ENCODE measurements at regions not wholly inside any gene's neighbourhood (a gene's known extent, or its start where the extent isn't known, plus 50 kb on each side); places are given as distances from the start of the nearest gene placed in this dataset.

GRCh38 chr14:82362452-82362851, 828.8 kb upstream of the SEL1L start:
- TF ChIP-seq CTCF (IDR thresholded peaks at IDR 0.05; ENCODE audit: control insufficient read depth, extremely low read depth, insufficient read depth), result no peak
- H3K4me3 ChIP-seq (ENCODE audit: low read depth, low read length), result no peak overlapping the region
- no peak for DNase-seq (ENCODE audit: low read depth)

GRCh38 chr14:82365471-82365870, 831.8 kb upstream of the SEL1L start:
- no peak for TF ChIP-seq CTCF (IDR thresholded peaks at IDR 0.05; ENCODE audit: control insufficient read depth, extremely low read depth, insufficient read depth)
- no peak overlapping the region for H3K4me3 ChIP-seq (ENCODE audit: low read depth, low read length)
- no peak for DNase-seq (ENCODE audit: low read depth)

GRCh38 chr14:82366803-82367202, 833.1 kb upstream of the SEL1L start:
- peak; percentile 46 for TF ChIP-seq CTCF (IDR thresholded peaks at IDR 0.05; ENCODE audit: control insufficient read depth, extremely low read depth, insufficient read depth)
- H3K4me3 ChIP-seq (ENCODE audit: low read depth, low read length), result no peak overlapping the region
- no peak for DNase-seq (ENCODE audit: low read depth)

GRCh38 chr14:82379291-82379690, 845.6 kb upstream of the SEL1L start:
- no peak overlapping the region for H3K4me3 ChIP-seq (ENCODE audit: low read depth, low read length)
- DNase-seq (ENCODE audit: low read depth), result no peak
- no peak for TF ChIP-seq CTCF (IDR thresholded peaks at IDR 0.05; ENCODE audit: control insufficient read depth, extremely low read depth, insufficient read depth)

- H3K4me3 ChIP-seq (ENCODE audit: low read depth, low read length), result no peak overlapping the region
- peak; percentile 80 for DNase-seq (ENCODE audit: low read depth)
- TF ChIP-seq CTCF (IDR thresholded peaks at IDR 0.05; ENCODE audit: control insufficient read depth, extremely low read depth, insufficient read depth), result no peak
Measured at GRCh38 chr14:82385048-82385447, 851.4 kb upstream of the SEL1L start.

- no peak for TF ChIP-seq CTCF (IDR thresholded peaks at IDR 0.05; ENCODE audit: control insufficient read depth, extremely low read depth, insufficient read depth)
- no peak overlapping the region for H3K4me3 ChIP-seq (ENCODE audit: low read depth, low read length)
- DNase-seq (ENCODE audit: low read depth), result peak; percentile 67
Measured at GRCh38 chr14:82387699-82388098, 854.0 kb upstream of the SEL1L start.

- no peak overlapping the region for H3K4me3 ChIP-seq (ENCODE audit: low read depth, low read length)
- no peak for DNase-seq (ENCODE audit: low read depth)
- TF ChIP-seq CTCF (IDR thresholded peaks at IDR 0.05; ENCODE audit: control insufficient read depth, extremely low read depth, insufficient read depth), result no peak
Measured at GRCh38 chr14:82388488-82388887, 854.8 kb upstream of the SEL1L start.

All from LNCaP clone FGC (cell line).